Panc1 (cell line): ENCODE measurements at regions not wholly inside any gene's neighbourhood (a gene's known extent, or its start where the extent isn't known, plus 50 kb on each side); places are given as distances from the start of the nearest gene placed in this dataset.

Experiments used
- ATAC-seq: fragments of 200-7000 bp; cut with Tn5 transposase; 2 replicates; pipeline ENCODE4 v1.9.1; 2020; ENCODE audit warnings: mild to moderate bottlenecking, moderate library complexity
- BruUV-seq: library from RNA; stranded (reverse); fragments of 400-500 nt; replicated peaks from 2 replicates; lab custom pipeline; 2021; lab: Mats Ljungman, UMichigan
- CTCF ChIA-PET: fragments of 300-600 bp; sonication (Branson Sonifier 250); formaldehyde crosslinking; loops from one replicate; lab custom pipeline; 2022; ENCODE audit warnings: antibody characterized with exemption; lab: Charles Lee
- POLR2A ChIA-PET: fragments of 300-600 bp; sonication (Branson Sonifier 250); formaldehyde crosslinking; loops from one replicate; lab custom pipeline; 2022; ENCODE audit warnings: antibody characterized with exemption; lab: Charles Lee
- DNase-seq: peaks from one replicate; pipeline ENCODE4 v3.0.0-alpha.2; 2010; ENCODE audit warnings: low read depth, low spot score
- H3K27ac ChIP-seq: 2 replicates; pipeline ENCODE4 v1.5.1; 2011; ENCODE audit warnings: mild to moderate bottlenecking, low read length, inconsistent platforms
- H3K27me3 ChIP-seq: fragments of 200-500 bp; sonication (Bioruptor generic); 2 replicates; pipeline ENCODE4 v1.6.0; 2014; ENCODE audit warnings: low read length, inconsistent platforms; ENCODE audit not compliant: control insufficient read depth, insufficient read depth
- H3K36me3 ChIP-seq: fragments of 200-500 bp; sonication (Bioruptor generic); 2 replicates; pipeline ENCODE4 v1.5.1; 2014; ENCODE audit warnings: inconsistent platforms, mild to moderate bottlenecking, low read length, moderate library complexity; ENCODE audit not compliant: control insufficient read depth, insufficient read depth
- H3K4me1 ChIP-seq: 2 replicates; pipeline ENCODE4 v1.5.1; 2011; ENCODE audit warnings: inconsistent platforms, mild to moderate bottlenecking, low read length, moderate library complexity; ENCODE audit not compliant: control insufficient read depth, insufficient read depth
- H3K4me3 ChIP-seq, 2 experiments: 2 replicates each; pipeline ENCODE4 v1.5.1; 2011 to 2012; ENCODE audit warnings: low read depth in 2 of 2, low read length in 2 of 2, mild to moderate bottlenecking in 2 of 2, inconsistent platforms in 1 of 2, moderate library complexity in 1 of 2
- H3K9me3 ChIP-seq: fragments of 200-500 bp; sonication (Bioruptor generic); 2 replicates; pipeline ENCODE4 v1.5.1; 2014; ENCODE audit warnings: low read depth, mild to moderate bottlenecking, inconsistent platforms, low read length, moderate library complexity; ENCODE audit not compliant: control insufficient read depth, insufficient read depth
- CTCF ChIP-seq: fragments of 450-650 bp; IDR thresholded peaks from 2 replicates; pipeline ENCODE4 v1.5.1; 2017; ENCODE audit warnings: mild to moderate bottlenecking
- POLR2AphosphoS5 ChIP-seq: IDR thresholded peaks from 2 replicates; pipeline ENCODE4 v1.6.1; 2012; ENCODE audit warnings: mild to moderate bottlenecking, low read depth, low read length, moderate library complexity
- REST ChIP-seq, 2 experiments: IDR thresholded peaks; 2 replicates each; pipeline ENCODE4 v1.6.1; 2011 to 2012; ENCODE audit warnings: low read depth in 2 of 2, control low read depth in 1 of 2, low read length in 1 of 2, mild to moderate bottlenecking in 1 of 2, moderate library complexity in 1 of 2; ENCODE audit not compliant: insufficient read depth in 1 of 2
- SIN3A ChIP-seq: IDR thresholded peaks from 2 replicates; pipeline ENCODE4 v1.6.1; 2012; ENCODE audit warnings: low read depth, mild to moderate bottlenecking, low read length, moderate library complexity, borderline replicate concordance; ENCODE audit not compliant: insufficient read depth
- TCF7L2 ChIP-seq: IDR thresholded peaks from 2 replicates; pipeline ENCODE4 v1.6.1; 2011; ENCODE audit warnings: mild to moderate bottlenecking, low read depth, low read length, inconsistent platforms
- in situ Hi-C: cut with HindIII; loops from 2 replicates; pipeline ENCODE4 v1.10.0; 2016; ENCODE audit warnings: low sequenced_read_pairs, low pct_unique_long_range_greater_than_20kb
- intact Hi-C: fragments of 100-400 bp; cut with micrococcal nuclease; formaldehyde crosslinking; loops from one replicate; pipeline ENCODE4 v1.10.0; 2022; ENCODE audit not compliant: unreplicated experiment

GRCh38 chr10:128643658-128644057 is 517.4 kb upstream of the MKI67 start:
- no peaks in the 10 kb centered on the region for H3K4me1 ChIP-seq
- BruUV-seq, result no TSS peak
- no peak overlapping the region for H3K27ac ChIP-seq
- H3K27me3 ChIP-seq, result peaks cover 3% of the 10 kb centered on the region
- in situ Hi-C loops, result no loop called here
- DNase-seq, result no peak
- H3K36me3 ChIP-seq, result no peaks in the 10 kb centered on the region
- TF ChIP-seq TCF7L2, result no peak
- TF ChIP-seq SIN3A, result no peak
- no peak for TF ChIP-seq CTCF
- TF ChIP-seq REST (IDR thresholded peaks at IDR 0.05; ENCODE audit: insufficient read depth in 1 of 2, low read depth in 2 of 2, low read length in 1 of 2), result no peak
- TF ChIP-seq POLR2AphosphoS5, result no peak
- CTCF ChIA-PET, result no interaction called here
- ATAC-seq, result no peak
- no peaks in the 10 kb centered on the region for H3K9me3 ChIP-seq
- intact Hi-C loops, result no loop called here
- H3K4me3 ChIP-seq, result no peak overlapping the region
- POLR2A ChIA-PET, result no interaction called here

DNA sequence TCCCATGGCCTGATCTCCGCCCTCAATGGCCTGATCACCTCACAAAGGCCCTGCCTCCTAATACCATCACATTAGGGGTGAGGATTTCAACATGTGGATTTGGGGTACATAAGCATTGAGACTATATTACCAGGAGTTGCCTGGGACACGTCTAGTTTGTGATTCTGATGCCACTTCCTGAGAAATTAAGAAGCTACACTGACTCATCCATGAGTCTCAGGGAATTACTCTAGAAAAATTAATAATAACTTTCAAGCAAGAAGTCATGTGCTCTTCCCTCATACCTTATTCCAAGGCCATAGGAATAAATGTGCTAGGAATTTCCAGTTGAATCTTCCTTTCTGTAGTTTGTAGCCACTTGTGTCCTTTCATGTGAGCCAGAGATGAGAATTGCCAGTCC is 519.3 kb upstream of the MKI67 start:
- in situ Hi-C loops, result no loop called here
- ChIA-PET POLR2A (no interaction called here), CTCF (no interaction called here)
- H3K4me1 ChIP-seq, result no peaks in the 10 kb centered on the region
- no peaks in the 10 kb centered on the region for H3K36me3 ChIP-seq
- ATAC-seq (no peak), DNase-seq (no peak)
- intact Hi-C loops, result no loop called here
- TF ChIP-seq TCF7L2 (no peak), REST (IDR thresholded peaks at IDR 0.05; ENCODE audit: insufficient read depth in 1 of 2, low read depth in 2 of 2, low read length in 1 of 2) (no peak), CTCF (no peak), POLR2AphosphoS5 (no peak), SIN3A (no peak)
- no TSS peak for BruUV-seq
- no peaks in the 10 kb centered on the region for H3K9me3 ChIP-seq
- no peak overlapping the region for H3K27ac ChIP-seq
- no peak overlapping the region for H3K4me3 ChIP-seq
- peaks cover 3% of the 10 kb centered on the region; the same call in 1 of the 2 replicates for H3K27me3 ChIP-seq
